ENCODE measurements at regions not wholly inside any gene's neighbourhood (a gene's known extent, or its start where the extent isn't known, plus 50 kb on each side); places are given as distances from the start of the nearest gene placed in this dataset.

DNA sequence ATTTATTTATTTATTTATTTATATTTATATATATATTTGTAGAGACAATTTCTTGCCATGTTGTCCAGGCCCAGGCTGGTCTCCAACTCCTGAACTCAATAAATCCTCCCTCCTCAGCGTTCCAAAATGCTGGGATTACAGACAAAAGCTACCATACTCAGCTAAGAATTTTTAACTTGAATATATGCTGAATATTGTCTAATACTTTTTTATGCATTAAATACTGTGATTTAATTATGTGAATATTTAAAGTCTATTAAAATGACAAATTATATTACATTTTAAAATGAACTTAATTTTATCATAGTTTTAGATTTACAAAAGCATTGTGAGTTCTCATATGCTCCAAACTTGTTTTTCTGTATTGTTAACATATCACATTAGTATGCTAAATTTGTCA, 1022.4 kb downstream of the GRIK2 start:
- Histone ChIP-seq H3K9me3 (no peaks in the 10 kb centered on the region), H3K4me1 (no peaks in the 10 kb centered on the region), H3K27ac (no peak overlapping the region), H3K4me3 (no peak overlapping the region), H3K27me3 (no peaks in the 10 kb centered on the region), H3K36me3 (no peaks in the 10 kb centered on the region)
- 54 to 89% methylated on average over 1 of the region's 1 CpG for WGBS, 2 donors (ENCODE audit: low coverage in 1 of 2)
- no peak for TF ChIP-seq EP300 (IDR thresholded peaks at IDR 0.05; ENCODE audit: low read depth)
- TF ChIP-seq POLR2AphosphoS5 (IDR thresholded peaks at IDR 0.05), result no peak
- no peak for DNase-seq
- in situ Hi-C loops (cut with MboI; ENCODE audit: low pct_ligation_motif_present in 1 of 4, low pct_unique_long_range_greater_than_20kb in 1 of 4, low sequenced_read_pairs in 3 of 4) (no loop called here), intact Hi-C loops (cut with DNase I; ENCODE audit: low total_unique reads) (no loop called here)

DNA sequence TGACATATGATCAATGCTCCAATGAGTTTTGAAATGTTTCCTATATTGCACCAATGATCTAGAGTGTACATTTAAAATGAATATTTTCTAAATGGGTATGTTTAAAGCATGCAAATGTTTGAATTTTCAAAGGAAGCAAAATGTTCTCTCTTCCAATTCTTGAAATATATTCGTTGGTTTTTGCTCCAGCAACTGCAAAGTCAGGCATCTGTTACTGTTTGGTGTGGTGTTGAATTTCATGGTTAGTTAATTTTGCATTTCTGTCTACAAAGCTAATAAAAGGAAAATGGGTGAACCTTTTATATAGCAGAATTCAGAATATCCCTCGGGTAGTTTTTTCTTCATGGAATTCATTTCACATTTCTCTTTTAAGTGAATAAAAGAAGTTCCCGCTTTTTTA, 1018.3 kb downstream of the GRIK2 start:
- WGBS, 2 donors (ENCODE audit: low coverage in 1 of 2), result 48 to 62% methylated on average over 3 of the region's 3 CpGs
- intact Hi-C loops (cut with DNase I; ENCODE audit: low total_unique reads), result no loop called here
- H3K27me3 ChIP-seq, result no peaks in the 10 kb centered on the region
- no peak overlapping the region for H3K27ac ChIP-seq
- TF ChIP-seq POLR2AphosphoS5 (IDR thresholded peaks at IDR 0.05), result no peak
- no peak for TF ChIP-seq EP300 (IDR thresholded peaks at IDR 0.05; ENCODE audit: low read depth)
- TF ChIP-seq, protein P1, sequence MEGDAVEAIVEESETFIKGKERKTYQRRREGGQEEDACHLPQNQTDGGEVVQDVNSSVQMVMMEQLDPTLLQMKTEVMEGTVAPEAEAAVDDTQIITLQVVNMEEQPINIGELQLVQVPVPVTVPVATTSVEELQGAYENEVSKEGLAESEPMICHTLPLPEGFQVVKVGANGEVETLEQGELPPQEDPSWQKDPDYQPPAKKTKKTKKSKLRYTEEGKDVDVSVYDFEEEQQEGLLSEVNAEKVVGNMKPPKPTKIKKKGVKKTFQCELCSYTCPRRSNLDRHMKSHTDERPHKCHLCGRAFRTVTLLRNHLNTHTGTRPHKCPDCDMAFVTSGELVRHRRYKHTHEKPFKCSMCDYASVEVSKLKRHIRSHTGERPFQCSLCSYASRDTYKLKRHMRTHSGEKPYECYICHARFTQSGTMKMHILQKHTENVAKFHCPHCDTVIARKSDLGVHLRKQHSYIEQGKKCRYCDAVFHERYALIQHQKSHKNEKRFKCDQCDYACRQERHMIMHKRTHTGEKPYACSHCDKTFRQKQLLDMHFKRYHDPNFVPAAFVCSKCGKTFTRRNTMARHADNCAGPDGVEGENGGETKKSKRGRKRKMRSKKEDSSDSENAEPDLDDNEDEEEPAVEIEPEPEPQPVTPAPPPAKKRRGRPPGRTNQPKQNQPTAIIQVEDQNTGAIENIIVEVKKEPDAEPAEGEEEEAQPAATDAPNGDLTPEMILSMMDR (IDR thresholded peaks at IDR 0.05), result no peak
- TF ChIP-seq POLR2A (IDR thresholded peaks at IDR 0.05), result no peak
- no peak overlapping the region for H3K4me3 ChIP-seq
- DNase-seq, result no peak
- in situ Hi-C loops (cut with MboI; ENCODE audit: low pct_ligation_motif_present in 1 of 4, low pct_unique_long_range_greater_than_20kb in 1 of 4, low sequenced_read_pairs in 3 of 4), result no loop called here
- no peaks in the 10 kb centered on the region for H3K9me3 ChIP-seq
- no peaks in the 10 kb centered on the region for H3K36me3 ChIP-seq
- H3K4me1 ChIP-seq, result no peaks in the 10 kb centered on the region

DNA sequence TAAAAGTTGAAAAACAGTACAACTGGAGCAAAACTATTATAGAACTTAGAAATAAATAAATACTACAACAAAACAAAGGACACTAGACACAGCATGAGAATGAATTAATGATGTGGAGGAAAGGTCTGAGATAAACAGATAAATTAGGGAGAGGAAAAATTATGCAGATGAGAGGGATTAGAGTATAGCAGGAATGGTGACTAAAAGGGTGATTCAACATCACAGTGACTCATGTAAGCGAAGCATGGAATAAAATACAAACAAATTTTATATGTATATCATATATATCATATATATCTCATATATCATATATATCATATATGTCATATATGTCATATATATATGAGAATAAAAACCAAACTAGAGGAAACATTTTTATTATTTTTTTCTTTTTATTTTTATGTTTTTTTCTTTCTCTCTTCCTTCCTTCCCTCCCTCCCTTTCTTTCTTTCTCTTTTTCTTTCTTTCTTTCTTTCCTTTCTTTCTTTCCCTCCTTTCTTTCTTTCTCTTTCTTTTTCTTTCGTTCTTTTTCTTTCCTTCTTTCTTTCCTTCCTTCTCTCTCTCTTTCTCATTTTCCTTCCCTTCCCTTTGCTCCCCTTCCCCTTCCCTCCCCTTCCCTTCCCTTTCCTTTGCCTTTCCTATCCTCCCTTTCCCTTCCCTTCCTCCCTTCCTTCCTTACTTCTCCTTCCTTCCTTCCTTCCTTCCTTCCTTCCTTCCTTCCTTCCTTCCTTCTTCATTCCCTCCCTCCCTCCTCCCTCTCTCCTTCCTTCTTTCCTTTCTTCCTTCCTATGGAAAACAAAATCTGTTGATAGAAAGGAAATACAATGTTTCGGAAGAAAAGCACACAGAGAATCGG, 1014.6 kb downstream of the GRIK2 start:
- H3K9me3 ChIP-seq, result no peaks in the 10 kb centered on the region
- in situ Hi-C loops (cut with MboI; ENCODE audit: low pct_ligation_motif_present in 1 of 4, low pct_unique_long_range_greater_than_20kb in 1 of 4, low sequenced_read_pairs in 3 of 4), result no loop called here
- H3K36me3 ChIP-seq, result no peaks in the 10 kb centered on the region
- H3K27ac ChIP-seq, result no peak overlapping the region
- H3K4me3 ChIP-seq, result no peak overlapping the region
- no peaks in the 10 kb centered on the region for H3K4me1 ChIP-seq
- no peaks in the 10 kb centered on the region for H3K27me3 ChIP-seq
- TF ChIP-seq EP300 (IDR thresholded peaks at IDR 0.05; ENCODE audit: low read depth) (no peak), POLR2AphosphoS5 (IDR thresholded peaks at IDR 0.05) (no peak)
- intact Hi-C loops (cut with DNase I; ENCODE audit: low total_unique reads), result no loop called here
- no peak for DNase-seq
- 74 to 89% methylated on average over 4 of the region's 4 CpGs for WGBS, 2 donors (ENCODE audit: low coverage in 1 of 2)

DNA sequence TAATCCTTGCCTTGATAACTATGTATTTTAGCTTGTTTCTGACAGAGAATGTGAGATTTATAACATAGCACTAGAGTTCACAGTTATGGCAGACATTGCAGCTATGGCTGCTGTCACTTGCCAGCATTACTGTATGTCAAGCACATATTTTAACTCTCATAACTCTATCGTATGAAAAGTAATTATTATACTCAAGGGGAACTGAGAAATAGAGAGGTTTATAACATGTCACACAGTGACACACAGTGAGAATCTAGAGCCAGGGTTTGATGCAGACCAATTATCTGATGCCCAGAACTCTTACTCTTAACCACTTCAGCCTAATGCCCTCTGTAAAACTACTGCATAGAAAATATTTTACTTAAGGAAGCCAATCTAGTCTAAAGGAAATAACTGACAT, 1012.4 kb downstream of the GRIK2 start:
- no peak overlapping the region for H3K27ac ChIP-seq
- intact Hi-C loops (cut with DNase I; ENCODE audit: low total_unique reads) (no loop called here), in situ Hi-C loops (cut with MboI; ENCODE audit: low pct_ligation_motif_present in 1 of 4, low pct_unique_long_range_greater_than_20kb in 1 of 4, low sequenced_read_pairs in 3 of 4) (no loop called here)
- no peaks in the 10 kb centered on the region for H3K4me1 ChIP-seq
- H3K9me3 ChIP-seq, result no peaks in the 10 kb centered on the region
- DNase-seq, result no peak
- TF ChIP-seq POLR2A (IDR thresholded peaks at IDR 0.05), result no peak
- no peak for TF ChIP-seq POLR2AphosphoS5 (IDR thresholded peaks at IDR 0.05)
- TF ChIP-seq EP300 (IDR thresholded peaks at IDR 0.05; ENCODE audit: low read depth), result no peak
- TF ChIP-seq, protein P1 (IDR thresholded peaks at IDR 0.05), result no peak
- no peaks in the 10 kb centered on the region for H3K36me3 ChIP-seq
- 44 to 83% methylated on average over 1 of the region's 1 CpG for WGBS, 2 donors (ENCODE audit: low coverage in 1 of 2)
- no peak overlapping the region for H3K4me3 ChIP-seq
- H3K27me3 ChIP-seq, result no peaks in the 10 kb centered on the region

DNA sequence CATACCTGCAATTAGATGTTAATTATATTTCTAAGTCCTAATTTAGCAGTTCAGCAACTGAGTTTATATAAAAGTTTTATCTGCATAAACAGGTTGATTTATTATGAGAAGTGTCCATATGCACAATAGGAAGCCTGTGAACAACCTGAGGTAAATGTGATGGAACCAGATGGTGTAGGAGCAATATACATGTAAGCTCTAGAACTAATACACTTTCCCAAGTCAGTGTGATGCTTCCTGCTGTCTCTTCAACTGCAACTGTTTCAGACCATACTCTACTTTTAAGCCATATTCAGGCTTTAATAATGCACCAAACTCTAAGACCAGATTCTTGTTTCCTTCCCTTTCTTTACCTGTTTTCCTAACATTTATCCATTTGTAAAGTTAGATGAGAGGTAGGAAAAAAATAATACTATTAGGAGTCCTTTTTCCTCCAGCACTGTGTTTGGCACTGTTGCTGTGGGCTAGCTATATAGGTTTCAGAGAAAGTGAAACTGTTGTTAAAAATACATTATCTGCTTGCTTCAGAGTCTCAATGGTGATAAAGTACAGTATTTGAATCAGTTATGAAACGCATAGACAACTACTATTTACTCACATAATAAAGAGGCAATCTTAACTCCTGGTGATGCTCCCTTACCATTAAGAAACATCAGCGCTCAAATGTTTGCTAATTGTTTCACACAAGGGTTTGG, 1009.3 kb downstream of the GRIK2 start:
- H3K36me3 ChIP-seq, result no peaks in the 10 kb centered on the region
- no peaks in the 10 kb centered on the region for H3K9me3 ChIP-seq
- no peaks in the 10 kb centered on the region for H3K27me3 ChIP-seq
- H3K4me1 ChIP-seq, result no peaks in the 10 kb centered on the region
- intact Hi-C loops (cut with DNase I; ENCODE audit: low total_unique reads) (no loop called here), in situ Hi-C loops (cut with MboI; ENCODE audit: low pct_ligation_motif_present in 1 of 4, low pct_unique_long_range_greater_than_20kb in 1 of 4, low sequenced_read_pairs in 3 of 4) (no loop called here)
- no peak overlapping the region for H3K27ac ChIP-seq
- WGBS, 2 donors (ENCODE audit: low coverage in 1 of 2), result 52 to 76% methylated on average over 2 of the region's 2 CpGs
- no peak for TF ChIP-seq POLR2A (IDR thresholded peaks at IDR 0.05)
- TF ChIP-seq, protein P1 (IDR thresholded peaks at IDR 0.05), result no peak
- no peak for TF ChIP-seq POLR2AphosphoS5 (IDR thresholded peaks at IDR 0.05)
- no peak for TF ChIP-seq EP300 (IDR thresholded peaks at IDR 0.05; ENCODE audit: low read depth)
- no peak for DNase-seq
- no peak overlapping the region for H3K4me3 ChIP-seq
